SK-N-SH (cell line): ENCODE measurements at regions not wholly inside any gene's neighbourhood (a gene's known extent, or its start where the extent isn't known, plus 50 kb on each side); places are given as distances from the start of the nearest gene placed in this dataset.

Experiments used
- CTCF ChIA-PET: fragments of 300-600, 350-600 bp; formaldehyde crosslinking; extraction: SDS; loops from one replicate; lab custom pipeline; 2021; lab: Yijun Ruan, JAX
- POLR2A ChIA-PET: fragments of 350-600 bp; sonication (Branson Sonifier 250); formaldehyde crosslinking; extraction: SDS; loops from one replicate; lab custom pipeline; 2020; ENCODE audit warnings: antibody characterized with exemption, inconsistent platforms; lab: Yijun Ruan, JAX
- DNase-seq: peaks from one replicate; pipeline ENCODE4 v3.0.0; 2012
- H2AFZ ChIP-seq: fragments of 200-600 bp; sonication (generic); 2 replicates; pipeline ENCODE4 v1.8.1; 2016; ENCODE audit warnings: antibody characterized with exemption, mild to moderate bottlenecking, low read depth
- H3F3A ChIP-seq: fragments of 200-600 bp; sonication (generic); replicated peaks from 2 replicates; pipeline ENCODE3; 2016; ENCODE audit warnings: antibody characterized with exemption, mild to moderate bottlenecking; ENCODE audit not compliant: insufficient read depth
- H3K27ac ChIP-seq, 2 experiments: fragments of 200-500 bp in 1 of 2; fragments of 200-600 bp in 1 of 2; sonication (Bioruptor generic) in 1 of 2; sonication (generic), shearing (Covaris generic) in 1 of 2; 2 replicates each; pipeline versions ENCODE4 v1.5.1 to v1.6.1; 2014 to 2016; ENCODE audit warnings: low read depth in 2 of 2, inconsistent platforms in 1 of 2, low read length in 1 of 2, mild to moderate bottlenecking in 1 of 2, mixed read lengths in 1 of 2
- H3K27me3 ChIP-seq: fragments of 200-600 bp; sonication (generic), shearing (Covaris generic); 2 replicates; pipeline ENCODE4 v1.6.1; 2016; ENCODE audit warnings: mixed run types; ENCODE audit not compliant: insufficient read depth
- H3K36me3 ChIP-seq, 2 experiments: fragments of 200-500 bp in 1 of 2; fragments of 200-600 bp in 1 of 2; sonication (Bioruptor generic) in 1 of 2; sonication (generic) in 1 of 2; replicated peaks in 1 of 2; 2 replicates each; pipeline versions ENCODE3 to v1.5.1; 2014 to 2016; ENCODE audit warnings: low read length in 1 of 2, mild to moderate bottlenecking in 1 of 2; ENCODE audit not compliant: insufficient read depth in 2 of 2, control insufficient read depth in 1 of 2
- H3K4me1 ChIP-seq, 2 experiments: fragments of 200-500 bp in 1 of 2; fragments of 200-600 bp in 1 of 2; sonication (Bioruptor generic) in 1 of 2; sonication (generic), shearing (Covaris generic) in 1 of 2; 2 replicates each; pipeline versions ENCODE4 v1.5.1 to v1.6.1; 2014 to 2016; ENCODE audit warnings: low read depth in 1 of 2, low read length in 1 of 2, mixed run types in 1 of 2; ENCODE audit not compliant: insufficient read depth in 2 of 2, control insufficient read depth in 1 of 2
- H3K4me2 ChIP-seq: fragments of 200-600 bp; sonication (generic), shearing (Covaris generic); 2 replicates; pipeline ENCODE4 v1.6.1; 2017; ENCODE audit warnings: mixed run types
- H3K4me3 ChIP-seq, 2 experiments: fragments of 200-500 bp in 1 of 2; fragments of 200-600 bp in 1 of 2; sonication (Bioruptor generic) in 1 of 2; sonication (generic), shearing (Covaris generic) in 1 of 2; 2 replicates each; pipeline versions ENCODE4 v1.5.1 to v1.8.1; 2014 to 2016; ENCODE audit warnings: low read depth in 2 of 2, inconsistent platforms in 1 of 2, low read length in 1 of 2, mild to moderate bottlenecking in 1 of 2, mixed read lengths in 1 of 2, moderate library complexity in 1 of 2
- H3K79me2 ChIP-seq: fragments of 200-600 bp; sonication (generic); 2 replicates; pipeline ENCODE4 v1.8.1; 2017; ENCODE audit warnings: mild to moderate bottlenecking; ENCODE audit not compliant: insufficient read depth
- H3K9ac ChIP-seq: fragments of 200-600 bp; sonication (generic); 2 replicates; pipeline ENCODE4 v1.6.1; 2017; ENCODE audit warnings: mixed run types
- H3K9me2 ChIP-seq: fragments of 200-600 bp; sonication (generic); 2 replicates; pipeline ENCODE4 v1.6.1; 2017; ENCODE audit warnings: mixed run types
- H3K9me3 ChIP-seq: fragments of 200-600 bp; sonication (generic); 2 replicates; pipeline ENCODE4 v1.6.1; 2017; ENCODE audit warnings: mixed run types, mild to moderate bottlenecking, moderate library complexity
- H4K20me1 ChIP-seq: fragments of 200-600 bp; sonication (generic); 2 replicates; pipeline ENCODE4 v1.6.1; 2017; ENCODE audit warnings: mild to moderate bottlenecking, mixed run types; ENCODE audit not compliant: insufficient read depth
- CHD2 ChIP-seq: fragments of 150-350 bp; IDR thresholded peaks from 2 replicates; pipeline ENCODE4 v1.6.1; 2018; ENCODE audit warnings: low read length; ENCODE audit not compliant: partially characterized antibody
- ELF1 ChIP-seq: IDR thresholded peaks from 2 replicates; pipeline ENCODE4 v1.4.0; 2012
- EZH2phosphoT487 ChIP-seq: fragments of 200-600 bp; sonication (generic); IDR thresholded peaks from 2 replicates; pipeline ENCODE4 v1.6.1; 2017; ENCODE audit warnings: low read depth, mixed run types, mild to moderate bottlenecking, antibody characterized with exemption, moderate library complexity, borderline replicate concordance
- FOSL2 ChIP-seq: IDR thresholded peaks from 2 replicates; pipeline ENCODE4 v1.4.0; 2012; ENCODE audit warnings: low read depth, mild to moderate bottlenecking, moderate library complexity, borderline replicate concordance
- FOXJ3 ChIP-seq: sonication (generic); formaldehyde crosslinking; IDR thresholded peaks from 2 replicates; pipeline ENCODE4 v1.5.1; 2020; ENCODE audit warnings: mild to moderate bottlenecking, missing genetic modification reagents
- GABPA ChIP-seq: IDR thresholded peaks from 2 replicates; pipeline ENCODE4 v1.4.0; 2012; ENCODE audit warnings: low read depth, mild to moderate bottlenecking
- IRF3 ChIP-seq: fragments of 150-350 bp; IDR thresholded peaks from 2 replicates; pipeline ENCODE4 v1.6.1; 2016; ENCODE audit warnings: mild to moderate bottlenecking, low read depth, low read length
- JUND ChIP-seq: IDR thresholded peaks from 2 replicates; pipeline ENCODE4 v1.4.0; 2012
- MEF2A ChIP-seq: IDR thresholded peaks from 2 replicates; pipeline ENCODE4 v1.4.0; 2012; ENCODE audit warnings: low read depth, borderline replicate concordance
- MXI1 ChIP-seq: IDR thresholded peaks from 2 replicates; pipeline ENCODE4 v1.6.1; 2012; ENCODE audit warnings: mild to moderate bottlenecking, low read depth, low read length, improper control_type of control experiment
- NFIC ChIP-seq: IDR thresholded peaks from 2 replicates; pipeline ENCODE4 v1.4.0; 2012; ENCODE audit warnings: borderline replicate concordance
- NRF1 ChIP-seq: IDR thresholded peaks from 2 replicates; pipeline ENCODE4 v1.6.1; 2012; ENCODE audit warnings: low read depth, mild to moderate bottlenecking, low read length
- POLR2AphosphoS5 ChIP-seq: IDR thresholded peaks from 2 replicates; pipeline ENCODE4 v1.6.1; 2012; ENCODE audit warnings: low read depth, low read length
- RAD21 ChIP-seq: IDR thresholded peaks from 2 replicates; pipeline ENCODE4 v1.6.1; 2012; ENCODE audit warnings: mild to moderate bottlenecking, low read length
- RCOR1 ChIP-seq: fragments of 150-350 bp; IDR thresholded peaks from 2 replicates; pipeline ENCODE4 v1.6.1; 2017; ENCODE audit warnings: antibody characterized with exemption, low read length
- RFX5 ChIP-seq: IDR thresholded peaks from 2 replicates; pipeline ENCODE4 v1.6.1; 2012; ENCODE audit warnings: mild to moderate bottlenecking, improper control_type of control experiment, low read length
- RXRA ChIP-seq: IDR thresholded peaks from 2 replicates; pipeline ENCODE4 v1.4.0; 2012; ENCODE audit warnings: low read depth, mild to moderate bottlenecking, borderline replicate concordance
- SMC3 ChIP-seq: IDR thresholded peaks from 2 replicates; pipeline ENCODE4 v1.6.1; 2012; ENCODE audit warnings: low read depth, low read length, improper control_type of control experiment
- TAF1 ChIP-seq: IDR thresholded peaks from 2 replicates; pipeline ENCODE4 v1.6.1; 2012; ENCODE audit warnings: low read depth, mild to moderate bottlenecking, low read length, moderate library complexity, borderline replicate concordance
- TEAD4 ChIP-seq: IDR thresholded peaks from 2 replicates; pipeline ENCODE4 v1.4.0; 2012; ENCODE audit warnings: mild to moderate bottlenecking, borderline replicate concordance; ENCODE audit not compliant: insufficient read depth
- USF1 ChIP-seq: IDR thresholded peaks from 2 replicates; pipeline ENCODE4 v1.4.0; 2012; ENCODE audit warnings: low read depth, borderline replicate concordance
- USF2 ChIP-seq: fragments of 150-350 bp; IDR thresholded peaks from 2 replicates; pipeline ENCODE4 v1.6.1; 2017; ENCODE audit warnings: antibody characterized with exemption, low read length, low read depth, borderline replicate concordance
- WGBS: methylation state at CpG from one replicate; pipeline ENCODE4 v1.1.6; 2017; ENCODE audit warnings: low lambda C conversion rate; 5-methylcytosine and 5-hydroxymethylcytosine counted together
- TF ChIP-seq, protein P1 (sequence below): IDR thresholded peaks from 2 replicates; pipeline ENCODE4 v1.6.1; 2012; ENCODE audit warnings: mild to moderate bottlenecking, low read depth, low read length, moderate library complexity
- TF ChIP-seq, protein P2 (sequence below): fragments of 200-600 bp; sonication (generic); IDR thresholded peaks from 2 replicates; pipeline ENCODE4 v1.6.1; 2017; ENCODE audit warnings: antibody characterized with exemption, mild to moderate bottlenecking, moderate library complexity

GRCh38 chr11:106156290-106156937 is 79.0 kb downstream of the AASDHPPT start:
- Histone ChIP-seq H3K27me3 (no peaks in the 10 kb centered on the region), H3K4me2 (no peak overlapping the region), H3K79me2 (no peaks in the 10 kb centered on the region), H3K27ac (no peak overlapping the region), H2AFZ (no peak overlapping the region), H3K9me3 (no peaks in the 10 kb centered on the region), H3F3A (no peaks in the 10 kb centered on the region), H3K9me2 (no peaks in the 10 kb centered on the region), H3K4me3 (no peak overlapping the region), H3K9ac (no peak overlapping the region), H3K4me1 (peaks cover 0 to 2% of the 10 kb centered on the region in 2 experiments; a peak in 1 of 4 replicates), H4K20me1 (no peaks in the 10 kb centered on the region), H3K36me3 (no peaks in the 10 kb centered on the region)
- 24% methylated on average over 4 of the region's 4 CpGs for WGBS
- POLR2A ChIA-PET = no interaction called here
- peak; percentile 27 for DNase-seq
- CTCF ChIA-PET = interaction anchor here (0.6 to 1.8 kb wide), 23 partner anchors 8 to 862 kb away, joined by 3 to 8 read pairs (median 3); partner anchors contain the start of gene GUCY1A2
- TF ChIP-seq CHD2 = no peak
- no peak for TF ChIP-seq MXI1
- no peak for TF ChIP-seq MEF2A
- no peak for TF ChIP-seq GABPA
- TF ChIP-seq USF1 = no peak
- no peak for TF ChIP-seq POLR2AphosphoS5
- TF ChIP-seq SMC3 = peak; percentile 73
- TF ChIP-seq TAF1 = no peak
- TF ChIP-seq, protein P1, sequence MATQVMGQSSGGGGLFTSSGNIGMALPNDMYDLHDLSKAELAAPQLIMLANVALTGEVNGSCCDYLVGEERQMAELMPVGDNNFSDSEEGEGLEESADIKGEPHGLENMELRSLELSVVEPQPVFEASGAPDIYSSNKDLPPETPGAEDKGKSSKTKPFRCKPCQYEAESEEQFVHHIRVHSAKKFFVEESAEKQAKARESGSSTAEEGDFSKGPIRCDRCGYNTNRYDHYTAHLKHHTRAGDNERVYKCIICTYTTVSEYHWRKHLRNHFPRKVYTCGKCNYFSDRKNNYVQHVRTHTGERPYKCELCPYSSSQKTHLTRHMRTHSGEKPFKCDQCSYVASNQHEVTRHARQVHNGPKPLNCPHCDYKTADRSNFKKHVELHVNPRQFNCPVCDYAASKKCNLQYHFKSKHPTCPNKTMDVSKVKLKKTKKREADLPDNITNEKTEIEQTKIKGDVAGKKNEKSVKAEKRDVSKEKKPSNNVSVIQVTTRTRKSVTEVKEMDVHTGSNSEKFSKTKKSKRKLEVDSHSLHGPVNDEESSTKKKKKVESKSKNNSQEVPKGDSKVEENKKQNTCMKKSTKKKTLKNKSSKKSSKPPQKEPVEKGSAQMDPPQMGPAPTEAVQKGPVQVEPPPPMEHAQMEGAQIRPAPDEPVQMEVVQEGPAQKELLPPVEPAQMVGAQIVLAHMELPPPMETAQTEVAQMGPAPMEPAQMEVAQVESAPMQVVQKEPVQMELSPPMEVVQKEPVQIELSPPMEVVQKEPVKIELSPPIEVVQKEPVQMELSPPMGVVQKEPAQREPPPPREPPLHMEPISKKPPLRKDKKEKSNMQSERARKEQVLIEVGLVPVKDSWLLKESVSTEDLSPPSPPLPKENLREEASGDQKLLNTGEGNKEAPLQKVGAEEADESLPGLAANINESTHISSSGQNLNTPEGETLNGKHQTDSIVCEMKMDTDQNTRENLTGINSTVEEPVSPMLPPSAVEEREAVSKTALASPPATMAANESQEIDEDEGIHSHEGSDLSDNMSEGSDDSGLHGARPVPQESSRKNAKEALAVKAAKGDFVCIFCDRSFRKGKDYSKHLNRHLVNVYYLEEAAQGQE = no peak
- TF ChIP-seq FOSL2 = no peak
- TF ChIP-seq NFIC = no peak
- no peak for TF ChIP-seq TEAD4
- TF ChIP-seq FOXJ3 (CRISPR knock-in tag) = no peak
- TF ChIP-seq, protein P2, sequence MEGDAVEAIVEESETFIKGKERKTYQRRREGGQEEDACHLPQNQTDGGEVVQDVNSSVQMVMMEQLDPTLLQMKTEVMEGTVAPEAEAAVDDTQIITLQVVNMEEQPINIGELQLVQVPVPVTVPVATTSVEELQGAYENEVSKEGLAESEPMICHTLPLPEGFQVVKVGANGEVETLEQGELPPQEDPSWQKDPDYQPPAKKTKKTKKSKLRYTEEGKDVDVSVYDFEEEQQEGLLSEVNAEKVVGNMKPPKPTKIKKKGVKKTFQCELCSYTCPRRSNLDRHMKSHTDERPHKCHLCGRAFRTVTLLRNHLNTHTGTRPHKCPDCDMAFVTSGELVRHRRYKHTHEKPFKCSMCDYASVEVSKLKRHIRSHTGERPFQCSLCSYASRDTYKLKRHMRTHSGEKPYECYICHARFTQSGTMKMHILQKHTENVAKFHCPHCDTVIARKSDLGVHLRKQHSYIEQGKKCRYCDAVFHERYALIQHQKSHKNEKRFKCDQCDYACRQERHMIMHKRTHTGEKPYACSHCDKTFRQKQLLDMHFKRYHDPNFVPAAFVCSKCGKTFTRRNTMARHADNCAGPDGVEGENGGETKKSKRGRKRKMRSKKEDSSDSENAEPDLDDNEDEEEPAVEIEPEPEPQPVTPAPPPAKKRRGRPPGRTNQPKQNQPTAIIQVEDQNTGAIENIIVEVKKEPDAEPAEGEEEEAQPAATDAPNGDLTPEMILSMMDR = peak; percentile 73
- no peak for TF ChIP-seq RCOR1
- no peak for TF ChIP-seq RFX5
- TF ChIP-seq EZH2phosphoT487 = no peak
- TF ChIP-seq RAD21 = peak; percentile 74
- no peak for TF ChIP-seq NRF1
- no peak for TF ChIP-seq RXRA
- TF ChIP-seq IRF3 = no peak
- TF ChIP-seq ELF1 = no peak
- no peak for TF ChIP-seq JUND
- no peak for TF ChIP-seq USF2
